H1 (cell line): ENCODE measurements at regions not wholly inside any gene's neighbourhood (a gene's known extent, or its start where the extent isn't known, plus 50 kb on each side); places are given as distances from the start of the nearest gene placed in this dataset.

Source experiments
- CTCF ChIA-PET: fragments of 300-600 bp; sonication (Branson Sonifier 250); formaldehyde crosslinking; loops from one replicate; lab custom pipeline; 2021; ENCODE audit not compliant: partially characterized antibody; lab: Charles Lee
- POLR2A ChIA-PET: fragments of 300-600 bp; sonication (Branson Sonifier 250); formaldehyde crosslinking; loops from one replicate; lab custom pipeline; 2021; ENCODE audit warnings: inconsistent platforms; ENCODE audit not compliant: partially characterized antibody; lab: Charles Lee
- DNase-seq, 2 experiments: peaks; one replicate each; pipeline versions ENCODE4 v3.0.0 to v3.0.0-alpha.2; 2010 to 2022; ENCODE audit warnings: low spot score in 2 of 2, low read depth in 1 of 2, mixed read lengths in 1 of 2
- FAIRE-seq: peaks from 2 replicates; lab custom pipeline; 2011; peaks lifted over from hg19 to GRCh38; lab: Jason Lieb, UNC
- H2AFZ ChIP-seq: 2 replicates; pipeline ENCODE4 v1.8.1; 2012; ENCODE audit warnings: low read length, inconsistent platforms
- H2AK5ac ChIP-seq: 2 replicates; pipeline ENCODE4 v1.6.1; 2013; ENCODE audit warnings: low read depth, low read length
- H2BK120ac ChIP-seq: replicated peaks from 2 replicates; pipeline ENCODE3; 2013; ENCODE audit warnings: low read depth, low read length, inconsistent platforms
- H2BK12ac ChIP-seq: 2 replicates; pipeline ENCODE4 v1.6.1; 2013; ENCODE audit warnings: low read depth, low read length
- H2BK15ac ChIP-seq: 2 replicates; pipeline ENCODE4 v1.6.1; 2013; ENCODE audit warnings: low read length
- H2BK20ac ChIP-seq: 2 replicates; pipeline ENCODE4 v1.6.1; 2013; ENCODE audit warnings: low read length
- H2BK5ac ChIP-seq: 2 replicates; pipeline ENCODE4 v1.6.1; 2013; ENCODE audit warnings: low read depth, low read length
- H3K14ac ChIP-seq: 2 replicates; pipeline ENCODE4 v1.6.1; 2013; ENCODE audit warnings: inconsistent platforms; ENCODE audit not compliant: insufficient read length
- H3K18ac ChIP-seq: 2 replicates; pipeline ENCODE4 v1.6.1; 2013; ENCODE audit warnings: low read length; ENCODE audit errors: extremely low read depth
- H3K23ac ChIP-seq: 2 replicates; pipeline ENCODE4 v1.6.1; 2013; ENCODE audit warnings: inconsistent platforms; ENCODE audit not compliant: insufficient read length
- H3K23me2 ChIP-seq: 2 replicates; pipeline ENCODE4 v1.6.1; 2013; ENCODE audit warnings: low read depth, low read length
- H3K27ac ChIP-seq: 2 replicates; pipeline ENCODE4 v1.6.1; 2011; ENCODE audit warnings: low read depth, low read length, inconsistent platforms
- H3K27me3 ChIP-seq, 4 experiments: replicated peaks in 1 of 4; 1 replicate in 1 of 4; 2 replicates in 3 of 4; pipeline versions ENCODE4 v1.6.1 to v1.8.1; 2011 to 2013; ENCODE audit warnings: low read length in 3 of 4, mild to moderate bottlenecking in 3 of 4, inconsistent platforms in 2 of 4, mixed read lengths in 2 of 4, moderate library complexity in 1 of 4; ENCODE audit not compliant: control insufficient read depth in 3 of 4, insufficient read depth in 3 of 4; ENCODE audit errors: extremely low read depth in 1 of 4
- H3K36me3 ChIP-seq, 4 experiments: 2 replicates each; pipeline versions ENCODE4 v1.6.1 to v1.8.1; 2011 to 2013; ENCODE audit warnings: mild to moderate bottlenecking in 4 of 4, low read length in 3 of 4, moderate library complexity in 2 of 4, control low read depth in 1 of 4, inconsistent platforms in 1 of 4; ENCODE audit not compliant: insufficient read depth in 4 of 4, control insufficient read depth in 2 of 4
- H3K4ac ChIP-seq: replicated peaks from 2 replicates; pipeline ENCODE3; 2013; ENCODE audit warnings: low read length, low read depth, mixed read lengths, inconsistent platforms; ENCODE audit not compliant: insufficient read length
- H3K4me1 ChIP-seq, 4 experiments: replicated peaks in 1 of 4; 1 replicate in 1 of 4; 2 replicates in 3 of 4; pipeline versions ENCODE4 v1.6.1 to v1.8.1; 2011 to 2013; ENCODE audit warnings: low read length in 3 of 4, inconsistent platforms in 2 of 4, mixed read lengths in 1 of 4; ENCODE audit not compliant: insufficient read depth in 4 of 4, control insufficient read depth in 3 of 4
- H3K4me2 ChIP-seq, 2 experiments: 2 replicates each; pipeline versions ENCODE4 v1.6.1 to v1.8.1; 2011 to 2013; ENCODE audit warnings: low read depth in 2 of 2, low read length in 2 of 2, control low read depth in 1 of 2, inconsistent platforms in 1 of 2, mild to moderate bottlenecking in 1 of 2; ENCODE audit not compliant: insufficient read depth in 1 of 2
- H3K4me3 ChIP-seq, 4 experiments: fragments of 200-600, 300-600 bp in 1 of 4; sonication (generic), shearing (Covaris generic), sonication (Bioruptor Twin) in 1 of 4; 2 replicates each; pipeline versions ENCODE4 v1.5.1 to v1.8.1; 2011 to 2016; ENCODE audit warnings: low read length in 4 of 4, low read depth in 3 of 4, control low read depth in 2 of 4, inconsistent platforms in 2 of 4, mild to moderate bottlenecking in 2 of 4, mixed read lengths in 1 of 4, moderate library complexity in 1 of 4; ENCODE audit not compliant: insufficient read depth in 2 of 4; ENCODE audit errors: extremely low read depth in 1 of 4
- H3K56ac ChIP-seq: replicated peaks from 2 replicates; pipeline ENCODE3; 2013; ENCODE audit warnings: low read depth, mild to moderate bottlenecking, mixed read lengths, low read length, inconsistent platforms; ENCODE audit not compliant: insufficient read length
- H3K79me1 ChIP-seq: 2 replicates; pipeline ENCODE4 v1.6.1; 2013; ENCODE audit warnings: low read depth, low read length, control low read depth
- H3K79me2 ChIP-seq, 2 experiments: 2 replicates each; pipeline versions ENCODE4 v1.6.1 to v1.8.1; 2012 to 2013; ENCODE audit warnings: low read length in 2 of 2, mild to moderate bottlenecking in 2 of 2, inconsistent platforms in 1 of 2; ENCODE audit not compliant: insufficient read depth in 2 of 2, control insufficient read depth in 1 of 2
- H3K9ac ChIP-seq, 4 experiments: replicated peaks in 1 of 4; 1 replicate in 1 of 4; 2 replicates in 3 of 4; pipeline versions ENCODE4 v1.6.1 to v1.8.1; 2011 to 2013; ENCODE audit warnings: low read depth in 3 of 4, low read length in 3 of 4, control low read depth in 2 of 4, mild to moderate bottlenecking in 2 of 4, moderate library complexity in 2 of 4, inconsistent platforms in 1 of 4; ENCODE audit errors: extremely low read depth in 1 of 4
- H3K9me3 ChIP-seq, 2 experiments: 2 replicates each; pipeline versions ENCODE4 v1.6.1 to v1.8.1; 2012 to 2013; ENCODE audit warnings: mild to moderate bottlenecking in 2 of 2, moderate library complexity in 2 of 2, control low read depth in 1 of 2, inconsistent platforms in 1 of 2, low read depth in 1 of 2, low read length in 1 of 2, mixed read lengths in 1 of 2; ENCODE audit not compliant: insufficient read depth in 2 of 2
- H4K20me1 ChIP-seq, 2 experiments: replicated peaks in 1 of 2; 2 replicates each; pipeline versions ENCODE3 to v1.8.1; 2011 to 2013; ENCODE audit warnings: inconsistent platforms in 2 of 2, low read length in 2 of 2, mild to moderate bottlenecking in 1 of 2; ENCODE audit not compliant: insufficient read depth in 2 of 2, control insufficient read depth in 1 of 2
- H4K5ac ChIP-seq: 2 replicates; pipeline ENCODE4 v1.6.1; 2013; ENCODE audit warnings: low read length, low read depth, mixed read lengths, inconsistent platforms; ENCODE audit not compliant: insufficient read length
- H4K8ac ChIP-seq: 2 replicates; pipeline ENCODE4 v1.8.0; 2013; ENCODE audit warnings: mild to moderate bottlenecking, moderate library complexity, low read length, inconsistent platforms; ENCODE audit not compliant: insufficient read depth; ENCODE audit errors: extremely low read depth
- H4K91ac ChIP-seq: replicated peaks from 2 replicates; pipeline ENCODE3; 2013; ENCODE audit warnings: low read length, mixed read lengths, inconsistent platforms; ENCODE audit not compliant: insufficient read length
- ATF3 ChIP-seq: IDR thresholded peaks from 2 replicates; pipeline ENCODE4 v1.6.1; 2011; ENCODE audit warnings: low read depth, mild to moderate bottlenecking, low read length; ENCODE audit not compliant: insufficient read depth
- BACH1 ChIP-seq: IDR thresholded peaks from 2 replicates; pipeline ENCODE4 v1.6.1; 2012; ENCODE audit warnings: low read length, improper control_type of control experiment
- BRCA1 ChIP-seq: IDR thresholded peaks from 2 replicates; pipeline ENCODE4 v1.6.1; 2012; ENCODE audit warnings: low read depth, low read length, improper control_type of control experiment
- CBX8 ChIP-seq: fragments of 300-800, 300-1000 bp; sonication (generic); IDR thresholded peaks from 2 replicates; pipeline ENCODE4 v1.7.1; 2016; ENCODE audit warnings: low read depth, low read length, borderline replicate concordance
- CHD1 ChIP-seq: IDR thresholded peaks from 2 replicates; pipeline ENCODE4 v1.6.1; 2012; ENCODE audit warnings: low read depth, low read length, improper control_type of control experiment
- HDAC2 ChIP-seq, 2 experiments: fragments of 300-600 bp in 1 of 2; sonication (generic) in 1 of 2; IDR thresholded peaks; 2 replicates each; pipeline ENCODE4 v1.6.1; 2011 to 2012; ENCODE audit warnings: low read depth in 2 of 2, low read length in 2 of 2, mild to moderate bottlenecking in 2 of 2, moderate library complexity in 2 of 2, borderline replicate concordance in 1 of 2, inconsistent platforms in 1 of 2
- JUND ChIP-seq: IDR thresholded peaks from 2 replicates; pipeline ENCODE4 v1.6.1; 2011; ENCODE audit warnings: mild to moderate bottlenecking, improper control_type of control experiment, low read length
- RFX5 ChIP-seq: IDR thresholded peaks from 2 replicates; pipeline ENCODE4 v1.6.1; 2011; ENCODE audit warnings: low read depth, low read length, improper control_type of control experiment, borderline replicate concordance
- RXRA ChIP-seq: IDR thresholded peaks from 2 replicates; pipeline ENCODE4 v1.6.1; 2011; ENCODE audit warnings: low read depth, mild to moderate bottlenecking, low read length, moderate library complexity; ENCODE audit not compliant: insufficient read depth
- SP1 ChIP-seq: IDR thresholded peaks from 2 replicates; pipeline ENCODE4 v1.6.1; 2011; ENCODE audit warnings: low read depth, low read length
- TAF7 ChIP-seq: optimal IDR thresholded peaks from 2 replicates; pipeline ENCODE3; 2011; ENCODE audit warnings: low read depth, mild to moderate bottlenecking, inconsistent platforms, low read length, moderate library complexity, borderline replicate concordance
- TBP ChIP-seq: IDR thresholded peaks from 2 replicates; pipeline ENCODE4 v1.6.1; 2011; ENCODE audit warnings: low read depth, low read length, improper control_type of control experiment
- WGBS, 2 experiments: shearing (Covaris generic) in 1 of 2; methylation state at CpG; one replicate each; pipeline versions ENCODE4 v1.1.6 to v1.1.7; 2013 to 2015; ENCODE audit warnings: low lambda C conversion rate in 2 of 2, mixed read lengths in 2 of 2, inconsistent platforms in 1 of 2, low coverage in 1 of 2, missing lambda C conversion rate in 1 of 2; ENCODE audit not compliant: insufficient replicate concordance in 2 of 2, insufficient coverage in 1 of 2, insufficient read length in 1 of 2; ENCODE audit errors: extremely low coverage in 1 of 2, missing lambda C conversion rate in 1 of 2; 5-methylcytosine and 5-hydroxymethylcytosine counted together
- TF ChIP-seq, protein P1 (sequence below): IDR thresholded peaks from 2 replicates; pipeline ENCODE4 v1.6.1; 2012; ENCODE audit warnings: low read length, inconsistent platforms

DNA sequence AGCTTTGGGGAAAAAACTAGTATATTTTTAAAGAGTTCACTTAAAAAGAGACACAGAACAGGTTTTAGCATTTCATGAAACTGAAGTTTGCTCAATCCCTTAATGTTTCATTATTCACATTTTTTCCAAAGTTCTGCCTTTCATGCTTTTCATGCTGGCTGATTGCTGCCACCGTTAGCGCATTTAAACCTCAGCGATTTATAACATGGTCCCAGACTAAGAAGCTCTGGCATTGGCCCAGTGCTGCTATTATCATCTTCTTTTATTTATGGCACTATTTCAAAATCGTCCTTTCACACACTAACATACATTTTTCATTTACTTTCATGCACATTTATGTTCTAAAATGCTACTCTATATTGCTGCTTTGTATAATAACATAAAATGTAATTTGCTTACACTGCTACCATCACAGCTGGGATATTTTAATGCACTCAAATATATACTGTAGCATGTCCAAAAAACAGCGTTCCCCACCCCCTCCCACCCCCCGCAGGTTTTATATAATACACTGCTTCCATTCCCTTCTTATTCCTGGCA is 141.9 kb downstream of the MPP7 start:
- Histone ChIP-seq H3K4me3 (no peak overlapping the region), H3K9ac (no peak overlapping the region), H4K20me1 (no peaks in the 10 kb centered on the region), H2AFZ (no peak overlapping the region), H2BK120ac (no peak overlapping the region), H3K27me3 (no peaks in the 10 kb centered on the region), H2BK15ac (no peak overlapping the region), H3K4me2 (no peak overlapping the region), H2AK5ac (no peak overlapping the region), H3K4ac (no peak overlapping the region), H3K36me3 (no peaks in the 10 kb centered on the region), H4K5ac (no peak overlapping the region), H3K79me2 (no peaks in the 10 kb centered on the region), H3K14ac (no peak overlapping the region), H3K9me3 (no peaks in the 10 kb centered on the region), H3K23ac (no peak overlapping the region), H4K91ac (no peak overlapping the region), H3K4me1 (peaks cover 0 to 3% (median 0%) of the 10 kb centered on the region in 4 experiments; a peak in 1 of 7 replicates), H3K79me1 (no peaks in the 10 kb centered on the region), H2BK20ac (no peak overlapping the region), H2BK12ac (no peak overlapping the region), H3K23me2 (no peaks in the 10 kb centered on the region), H4K8ac (no peak overlapping the region), H3K27ac (no peak overlapping the region), H3K18ac (no peak overlapping the region), H2BK5ac (no peak overlapping the region), H3K56ac (no peak overlapping the region)
- ChIA-PET POLR2A (no interaction called here), CTCF (no interaction called here)
- FAIRE-seq, result no peak
- WGBS, 2 experiments, result 86 to 100% methylated on average over 1 to 6 of the region's 6 CpGs
- DNase-seq, result no peak
- TF ChIP-seq BACH1 (no peak), TBP (no peak), TAF7 (no peak), HDAC2 (IDR thresholded peaks at IDR 0.05; ENCODE audit: borderline replicate concordance in 1 of 2, low read depth in 2 of 2, low read length in 2 of 2) (no peak), SP1 (no peak), JUND (no peak), CHD1 (no peak), RFX5 (no peak), CBX8 (no peak), BRCA1 (no peak), ATF3 (no peak), RXRA (no peak)
- TF ChIP-seq, protein P1, sequence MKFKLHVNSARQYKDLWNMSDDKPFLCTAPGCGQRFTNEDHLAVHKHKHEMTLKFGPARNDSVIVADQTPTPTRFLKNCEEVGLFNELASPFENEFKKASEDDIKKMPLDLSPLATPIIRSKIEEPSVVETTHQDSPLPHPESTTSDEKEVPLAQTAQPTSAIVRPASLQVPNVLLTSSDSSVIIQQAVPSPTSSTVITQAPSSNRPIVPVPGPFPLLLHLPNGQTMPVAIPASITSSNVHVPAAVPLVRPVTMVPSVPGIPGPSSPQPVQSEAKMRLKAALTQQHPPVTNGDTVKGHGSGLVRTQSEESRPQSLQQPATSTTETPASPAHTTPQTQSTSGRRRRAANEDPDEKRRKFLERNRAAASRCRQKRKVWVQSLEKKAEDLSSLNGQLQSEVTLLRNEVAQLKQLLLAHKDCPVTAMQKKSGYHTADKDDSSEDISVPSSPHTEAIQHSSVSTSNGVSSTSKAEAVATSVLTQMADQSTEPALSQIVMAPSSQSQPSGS, result no peak
